ENCODE measurements at regions not wholly inside any gene's neighbourhood (a gene's known extent, or its start where the extent isn't known, plus 50 kb on each side); places are given as distances from the start of the nearest gene placed in this dataset.
A peak's percentile ranks its signal among the peaks of the same experiment; 100 is the strongest.
"Not testable (repeated sequence)": the region's sequence is repeated elsewhere in the genome, so short reads cannot be mapped to it uniquely, and the experiment has no call there.

- CTCF ChIA-PET; DNase-seq; H3K27ac Mint-ChIP-seq; H3K4me1 Mint-ChIP-seq; H3K36me3 Mint-ChIP-seq (ENCODE audit: low read depth); H3K27me3 Mint-ChIP-seq; H3K4me3 Mint-ChIP-seq; POLR2A ChIA-PET; H3K9me3 Mint-ChIP-seq: not testable (repeated sequence)
These were observed 53.0 kb upstream of the C1QTNF3 start for GRCh38 chr5:34096033-34096432.

- H3K9me3 Mint-ChIP-seq; H3K27me3 Mint-ChIP-seq; DNase-seq; POLR2A ChIA-PET; H3K4me3 Mint-ChIP-seq; H3K4me1 Mint-ChIP-seq; H3K27ac Mint-ChIP-seq; H3K36me3 Mint-ChIP-seq (ENCODE audit: low read depth); CTCF ChIA-PET: not testable (repeated sequence)
These were observed 56.9 kb upstream of the C1QTNF3 start for GRCh38 chr5:34099891-34100290.

GRCh38 chr5:34101567-34101966 is 58.6 kb upstream of the C1QTNF3 start:
- H3K4me1 Mint-ChIP-seq; H3K4me3 Mint-ChIP-seq; POLR2A ChIA-PET; H3K27me3 Mint-ChIP-seq; H3K9me3 Mint-ChIP-seq; H3K27ac Mint-ChIP-seq; CTCF ChIA-PET; DNase-seq; H3K36me3 Mint-ChIP-seq (ENCODE audit: low read depth): not testable (repeated sequence)

GRCh38 chr5:34108897-34109296 is 65.9 kb upstream of the C1QTNF3 start:
- H3K36me3 Mint-ChIP-seq (ENCODE audit: low read depth); DNase-seq; H3K4me3 Mint-ChIP-seq; POLR2A ChIA-PET; CTCF ChIA-PET; H3K27ac Mint-ChIP-seq; H3K27me3 Mint-ChIP-seq; H3K9me3 Mint-ChIP-seq; H3K4me1 Mint-ChIP-seq: not testable (repeated sequence)

- H3K36me3 Mint-ChIP-seq (ENCODE audit: low read depth); H3K4me1 Mint-ChIP-seq; DNase-seq; H3K27ac Mint-ChIP-seq; H3K9me3 Mint-ChIP-seq; H3K4me3 Mint-ChIP-seq; POLR2A ChIA-PET; H3K27me3 Mint-ChIP-seq; CTCF ChIA-PET: not testable (repeated sequence)
These were observed 81.3 kb upstream of the C1QTNF3 start for GRCh38 chr5:34124280-34124679.

- H3K4me3 Mint-ChIP-seq; H3K36me3 Mint-ChIP-seq (ENCODE audit: low read depth); H3K9me3 Mint-ChIP-seq; POLR2A ChIA-PET; H3K27me3 Mint-ChIP-seq; H3K27ac Mint-ChIP-seq; DNase-seq; CTCF ChIA-PET; H3K4me1 Mint-ChIP-seq: not testable (repeated sequence)
These were observed 82.3 kb upstream of the C1QTNF3 start for GRCh38 chr5:34125354-34125753.

GRCh38 chr5:34126741-34127140 is 83.7 kb upstream of the C1QTNF3 start:
- CTCF ChIA-PET; H3K9me3 Mint-ChIP-seq; DNase-seq; POLR2A ChIA-PET; H3K27me3 Mint-ChIP-seq; H3K36me3 Mint-ChIP-seq (ENCODE audit: low read depth); H3K27ac Mint-ChIP-seq; H3K4me1 Mint-ChIP-seq; H3K4me3 Mint-ChIP-seq: not testable (repeated sequence)

- H3K27ac Mint-ChIP-seq: not testable (repeated sequence)
These were observed 84.8 kb upstream of the C1QTNF3 start for GRCh38 chr5:34127818-34128217.

GRCh38 chr5:34128890-34129289 is 85.9 kb upstream of the C1QTNF3 start:
- H3K27me3 Mint-ChIP-seq; POLR2A ChIA-PET; H3K27ac Mint-ChIP-seq; CTCF ChIA-PET; H3K4me3 Mint-ChIP-seq; H3K36me3 Mint-ChIP-seq (ENCODE audit: low read depth); H3K4me1 Mint-ChIP-seq; DNase-seq; H3K9me3 Mint-ChIP-seq: not testable (repeated sequence)

More at GRCh38 chr5:34127818-34128217, 84.8 kb upstream of the C1QTNF3 start:
- POLR2A ChIA-PET; H3K4me3 Mint-ChIP-seq; DNase-seq; CTCF ChIA-PET; H3K9me3 Mint-ChIP-seq; H3K27me3 Mint-ChIP-seq; H3K4me1 Mint-ChIP-seq; H3K36me3 Mint-ChIP-seq (ENCODE audit: low read depth): not testable (repeated sequence)

- POLR2A ChIA-PET; CTCF ChIA-PET; H3K27ac Mint-ChIP-seq; H3K36me3 Mint-ChIP-seq (ENCODE audit: low read depth); H3K4me1 Mint-ChIP-seq; H3K27me3 Mint-ChIP-seq; H3K4me3 Mint-ChIP-seq; H3K9me3 Mint-ChIP-seq; DNase-seq: not testable (repeated sequence)
These were observed 112.0 kb upstream of the C1QTNF3 start for GRCh38 chr5:34154988-34155387.

- POLR2A ChIA-PET; H3K4me3 Mint-ChIP-seq; H3K27ac Mint-ChIP-seq; H3K36me3 Mint-ChIP-seq (ENCODE audit: low read depth); DNase-seq; H3K4me1 Mint-ChIP-seq; CTCF ChIA-PET; H3K27me3 Mint-ChIP-seq; H3K9me3 Mint-ChIP-seq: not testable (repeated sequence)
These were observed 113.8 kb upstream of the C1QTNF3 start for GRCh38 chr5:34156703-34157414.

GRCh38 chr5:34160904-34161303 is 117.9 kb upstream of the C1QTNF3 start:
- DNase-seq; H3K9me3 Mint-ChIP-seq; H3K27me3 Mint-ChIP-seq; CTCF ChIA-PET; H3K4me1 Mint-ChIP-seq; H3K4me3 Mint-ChIP-seq; POLR2A ChIA-PET; H3K36me3 Mint-ChIP-seq (ENCODE audit: low read depth); H3K27ac Mint-ChIP-seq: not testable (repeated sequence)

- POLR2A ChIA-PET, CTCF ChIA-PET, H3K4me3 Mint-ChIP-seq, H3K27ac Mint-ChIP-seq, DNase-seq, H3K9me3 Mint-ChIP-seq, H3K27me3 Mint-ChIP-seq, H3K4me1 Mint-ChIP-seq: not testable (repeated sequence)
- H3K36me3 Mint-ChIP-seq (ENCODE audit: low read depth): peaks cover 17% of the 10 kb centered on the region
These were observed 128.4 kb upstream of the C1QTNF3 start for GRCh38 chr5:34171398-34171797.

GRCh38 chr5:34179453-34180190 is 136.6 kb upstream of the C1QTNF3 start:
- CTCF ChIA-PET, H3K27me3 Mint-ChIP-seq, DNase-seq, POLR2A ChIA-PET, H3K9me3 Mint-ChIP-seq, H3K4me1 Mint-ChIP-seq, H3K4me3 Mint-ChIP-seq: not testable (repeated sequence)
- Mint-ChIP-seq H3K27ac (peak overlapping the region; percentile 31), H3K36me3 (ENCODE audit: low read depth) (peaks cover 25% of the 10 kb centered on the region)

Data from activated CD4-positive, alpha-beta T cell treated with anti-CD3 and anti-CD28 coated beads, Interleukin-2, amount 10 ng/mL, durations not matched to agents 7 days and 5 days (primary cell).